DOHH2 (cell line): ENCODE measurements at regions not wholly inside any gene's neighbourhood (a gene's known extent, or its start where the extent isn't known, plus 50 kb on each side); places are given as distances from the start of the nearest gene placed in this dataset.

Source experiments
- EZH2phosphoT487 ChIP-seq: fragments of 200-600 bp; sonication (generic); IDR thresholded peaks from 2 replicates; pipeline ENCODE4 v1.6.1; 2017; ENCODE audit warnings: borderline replicate concordance, mild to moderate bottlenecking, antibody characterized with exemption, low read length, moderate library complexity, mixed read lengths
- TF ChIP-seq, protein P1 (sequence below): fragments of 200-600 bp; sonication (generic); IDR thresholded peaks from one replicate; pipeline ENCODE4 v1.5.1; 2014; ENCODE audit warnings: antibody characterized with exemption, mild to moderate bottlenecking, low read depth, low read length; ENCODE audit not compliant: poor library complexity, severe bottlenecking

DNA sequence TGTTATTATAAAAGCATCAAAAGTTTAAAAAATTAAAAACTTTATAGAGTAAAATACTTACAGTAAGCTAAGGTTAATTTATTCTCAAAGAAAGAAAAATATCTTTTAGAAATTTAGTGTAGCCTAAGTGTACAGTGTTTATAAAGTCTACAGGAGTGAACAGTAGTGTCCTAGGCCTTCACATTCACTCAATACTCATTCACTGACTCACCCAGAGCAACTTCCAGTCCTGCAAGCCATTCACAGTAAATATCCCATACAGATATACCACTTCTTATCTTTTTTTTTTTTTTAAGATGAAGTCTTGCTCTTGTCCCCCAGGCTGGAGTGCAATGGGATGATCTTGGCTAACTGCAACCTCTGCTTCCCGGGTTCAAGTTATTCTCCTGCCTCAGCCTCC lies 73.1 kb upstream of the FST start:
- TF ChIP-seq, protein P1, sequence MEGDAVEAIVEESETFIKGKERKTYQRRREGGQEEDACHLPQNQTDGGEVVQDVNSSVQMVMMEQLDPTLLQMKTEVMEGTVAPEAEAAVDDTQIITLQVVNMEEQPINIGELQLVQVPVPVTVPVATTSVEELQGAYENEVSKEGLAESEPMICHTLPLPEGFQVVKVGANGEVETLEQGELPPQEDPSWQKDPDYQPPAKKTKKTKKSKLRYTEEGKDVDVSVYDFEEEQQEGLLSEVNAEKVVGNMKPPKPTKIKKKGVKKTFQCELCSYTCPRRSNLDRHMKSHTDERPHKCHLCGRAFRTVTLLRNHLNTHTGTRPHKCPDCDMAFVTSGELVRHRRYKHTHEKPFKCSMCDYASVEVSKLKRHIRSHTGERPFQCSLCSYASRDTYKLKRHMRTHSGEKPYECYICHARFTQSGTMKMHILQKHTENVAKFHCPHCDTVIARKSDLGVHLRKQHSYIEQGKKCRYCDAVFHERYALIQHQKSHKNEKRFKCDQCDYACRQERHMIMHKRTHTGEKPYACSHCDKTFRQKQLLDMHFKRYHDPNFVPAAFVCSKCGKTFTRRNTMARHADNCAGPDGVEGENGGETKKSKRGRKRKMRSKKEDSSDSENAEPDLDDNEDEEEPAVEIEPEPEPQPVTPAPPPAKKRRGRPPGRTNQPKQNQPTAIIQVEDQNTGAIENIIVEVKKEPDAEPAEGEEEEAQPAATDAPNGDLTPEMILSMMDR = no peak
- no peak for TF ChIP-seq EZH2phosphoT487
